NB4 (cell line): ENCODE measurements at regions not wholly inside any gene's neighbourhood (a gene's known extent, or its start where the extent isn't known, plus 50 kb on each side); places are given as distances from the start of the nearest gene placed in this dataset.

Source experiments
- TF ChIP-seq, protein P1 (sequence below): IDR thresholded peaks from one replicate; pipeline ENCODE4 v1.5.1; 2012; ENCODE audit warnings: low read depth, low read length
- TF ChIP-seq, protein P2 (sequence below): IDR thresholded peaks from 2 replicates; pipeline ENCODE4 v1.6.1; 2011; ENCODE audit warnings: low read depth, low read length

DNA sequence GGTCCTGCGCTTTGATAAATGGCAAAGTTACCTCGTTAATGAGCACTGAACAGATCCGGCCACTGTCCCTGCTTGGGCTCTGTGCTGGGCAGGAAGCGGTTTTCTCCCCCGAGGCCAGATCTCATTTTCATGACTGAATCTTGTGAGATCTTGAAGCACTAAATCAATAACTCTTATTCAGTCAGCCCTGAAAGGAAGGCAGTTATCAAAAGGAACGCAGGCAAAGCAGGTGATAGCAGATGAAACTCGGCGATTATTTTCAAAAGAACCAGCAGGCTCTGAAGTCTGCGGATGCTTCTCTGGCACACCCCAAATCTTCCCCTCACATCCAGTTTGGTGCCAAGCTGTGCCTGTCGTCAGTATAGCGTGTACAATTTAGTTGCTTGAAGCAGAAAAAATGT, 228.7 kb downstream of the BAMBI start:
- TF ChIP-seq, protein P1, sequence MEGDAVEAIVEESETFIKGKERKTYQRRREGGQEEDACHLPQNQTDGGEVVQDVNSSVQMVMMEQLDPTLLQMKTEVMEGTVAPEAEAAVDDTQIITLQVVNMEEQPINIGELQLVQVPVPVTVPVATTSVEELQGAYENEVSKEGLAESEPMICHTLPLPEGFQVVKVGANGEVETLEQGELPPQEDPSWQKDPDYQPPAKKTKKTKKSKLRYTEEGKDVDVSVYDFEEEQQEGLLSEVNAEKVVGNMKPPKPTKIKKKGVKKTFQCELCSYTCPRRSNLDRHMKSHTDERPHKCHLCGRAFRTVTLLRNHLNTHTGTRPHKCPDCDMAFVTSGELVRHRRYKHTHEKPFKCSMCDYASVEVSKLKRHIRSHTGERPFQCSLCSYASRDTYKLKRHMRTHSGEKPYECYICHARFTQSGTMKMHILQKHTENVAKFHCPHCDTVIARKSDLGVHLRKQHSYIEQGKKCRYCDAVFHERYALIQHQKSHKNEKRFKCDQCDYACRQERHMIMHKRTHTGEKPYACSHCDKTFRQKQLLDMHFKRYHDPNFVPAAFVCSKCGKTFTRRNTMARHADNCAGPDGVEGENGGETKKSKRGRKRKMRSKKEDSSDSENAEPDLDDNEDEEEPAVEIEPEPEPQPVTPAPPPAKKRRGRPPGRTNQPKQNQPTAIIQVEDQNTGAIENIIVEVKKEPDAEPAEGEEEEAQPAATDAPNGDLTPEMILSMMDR, result no peak
- TF ChIP-seq, protein P2, sequence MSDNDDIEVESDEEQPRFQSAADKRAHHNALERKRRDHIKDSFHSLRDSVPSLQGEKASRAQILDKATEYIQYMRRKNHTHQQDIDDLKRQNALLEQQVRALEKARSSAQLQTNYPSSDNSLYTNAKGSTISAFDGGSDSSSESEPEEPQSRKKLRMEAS, result no peak
